B cell (primary cell): ENCODE measurements at regions not wholly inside any gene's neighbourhood (a gene's known extent, or its start where the extent isn't known, plus 50 kb on each side); places are given as distances from the start of the nearest gene placed in this dataset.

Experiments used
- ATAC-seq: fragments of 200-7000 bp; cut with Tn5 transposase; one replicate; pipeline ENCODE4 v1.10.0; 2021; ENCODE audit warnings: low read depth, mild to moderate bottlenecking, moderate number of reproducible peaks, moderate library complexity
- CTCF ChIA-PET: fragments of 350-600 bp; sonication (Branson Sonifier 250); formaldehyde crosslinking; loops from one replicate; lab custom pipeline; 2021; ENCODE audit warnings: antibody characterized with exemption, inconsistent platforms; lab: Charles Lee
- POLR2A ChIA-PET: fragments of 350-600 bp; sonication (Branson Sonifier 250); formaldehyde crosslinking; loops from one replicate; lab custom pipeline; 2021; ENCODE audit warnings: antibody characterized with exemption; lab: Charles Lee
- DNase-seq: peaks from one replicate; pipeline ENCODE4 v3.0.0; 2013
- H2AFZ ChIP-seq: 2 replicates; pipeline ENCODE4 v1.6.1; 2012; ENCODE audit warnings: mild to moderate bottlenecking, low read depth, low read length; ENCODE audit not compliant: insufficient read depth, poor library complexity, severe bottlenecking
- H3K27ac ChIP-seq, 2 donors: 1 replicate in 1 of 2; 2 replicates in 1 of 2; pipeline ENCODE4 v1.5.1; 2012 to 2013; ENCODE audit warnings: low read length in 2 of 2, mild to moderate bottlenecking in 2 of 2, moderate library complexity in 1 of 2
- H3K27me3 ChIP-seq, 4 experiments: fragments of 200-600 bp in 1 of 4; sonication (generic) in 1 of 4; replicated peaks in 1 of 4; 1 replicate in 2 of 4; 2 replicates in 2 of 4; pipeline versions ENCODE4 v1.6.1 to v1.7.0; 2013 to 2016; ENCODE audit warnings: low read length in 3 of 4, mild to moderate bottlenecking in 2 of 4, mixed read lengths in 1 of 4, moderate library complexity in 1 of 4; ENCODE audit not compliant: insufficient read depth in 4 of 4, control insufficient read depth in 3 of 4; ENCODE audit errors: control extremely low read depth in 1 of 4
- H3K36me3 ChIP-seq, 2 experiments: replicated peaks in 1 of 2; 1 replicate in 1 of 2; 2 replicates in 1 of 2; pipeline versions ENCODE4 v1.6.1 to v1.7.1; 2013; ENCODE audit warnings: low read length in 1 of 2; ENCODE audit not compliant: insufficient read depth in 2 of 2, control insufficient read depth in 1 of 2; ENCODE audit errors: control extremely low read depth in 1 of 2, extremely low read depth in 1 of 2
- H3K4me1 ChIP-seq, 2 donors: fragments of 200-600 bp in 1 of 2; sonication (generic) in 1 of 2; 1 replicate in 1 of 2; 2 replicates in 1 of 2; pipeline versions ENCODE4 v1.5.1 to v1.6.1; 2013 to 2017; ENCODE audit warnings: low read length in 2 of 2; ENCODE audit not compliant: control insufficient read depth in 2 of 2, insufficient read depth in 2 of 2
- H3K4me2 ChIP-seq: replicated peaks from 2 replicates; pipeline ENCODE3; 2012; ENCODE audit warnings: mild to moderate bottlenecking, low read depth, low read length; ENCODE audit not compliant: poor library complexity, severe bottlenecking
- H3K4me3 ChIP-seq, 5 experiments: fragments of 200-600 bp in 1 of 5; sonication (generic) in 1 of 5; 1 replicate in 3 of 5; 2 replicates in 2 of 5; pipeline versions ENCODE4 v1.5.1 to v1.7.0; 2011 to 2016; ENCODE audit warnings: low read length in 4 of 5, mild to moderate bottlenecking in 4 of 5, low read depth in 2 of 5, control low read depth in 1 of 5, moderate library complexity in 1 of 5; ENCODE audit not compliant: insufficient read depth in 1 of 5; ENCODE audit errors: control extremely low read depth in 1 of 5, extremely low read depth in 1 of 5
- H3K79me2 ChIP-seq: fragments of 200-600 bp; sonication (generic); one replicate; pipeline ENCODE4 v1.6.0; 2016; ENCODE audit warnings: low read length; ENCODE audit not compliant: control insufficient read depth, insufficient read depth
- H3K9ac ChIP-seq: fragments of 200-600 bp; sonication (generic); 2 replicates; pipeline ENCODE4 v1.6.1; 2017; ENCODE audit warnings: mild to moderate bottlenecking, low read length, moderate library complexity
- H3K9me3 ChIP-seq, 3 donors: one replicate each; pipeline versions ENCODE4 v1.6.1 to v1.7.1; 2013; ENCODE audit warnings: low read length in 2 of 3; ENCODE audit not compliant: control insufficient read depth in 2 of 3, insufficient read depth in 1 of 3; ENCODE audit errors: control extremely low read depth in 1 of 3
- H4K20me1 ChIP-seq: 2 replicates; pipeline ENCODE4 v1.6.0; 2012; ENCODE audit warnings: mild to moderate bottlenecking, low read length; ENCODE audit not compliant: insufficient read depth, control insufficient read depth, poor library complexity, severe bottlenecking
- H3K27ac Mint-ChIP-seq: one replicate; pipeline ENCODE4 v1.8.0; 2021; ENCODE audit warnings: mixed read lengths
- H3K27me3 Mint-ChIP-seq: one replicate; pipeline ENCODE4 v1.8.0; 2021; ENCODE audit warnings: mixed read lengths
- H3K4me1 Mint-ChIP-seq: one replicate; pipeline ENCODE4 v1.8.0; 2021; ENCODE audit warnings: mixed read lengths
- H3K4me3 Mint-ChIP-seq: one replicate; pipeline ENCODE4 v1.8.0; 2021; ENCODE audit warnings: mixed read lengths
- H3K9me3 Mint-ChIP-seq: one replicate; pipeline ENCODE4 v1.8.0; 2022; ENCODE audit warnings: mixed read lengths; ENCODE audit not compliant: insufficient read depth
- CTCF ChIP-seq: fragments of 200-600 bp; IDR thresholded peaks from one replicate; pipeline ENCODE4 v1.8.0; 2022; ENCODE audit warnings: antibody characterized with exemption, mild to moderate bottlenecking
- EZH2 ChIP-seq: IDR thresholded peaks from 2 replicates; pipeline ENCODE4 v1.6.1; 2012; ENCODE audit warnings: borderline replicate concordance, low read depth, mild to moderate bottlenecking, moderate library complexity, low read length; ENCODE audit not compliant: insufficient read depth, poor library complexity, severe bottlenecking
- WGBS: methylation state at CpG from one replicate; pipeline ENCODE4 v1.1.5; 2013; ENCODE audit warnings: missing lambda C conversion rate; ENCODE audit not compliant: insufficient coverage; 5-methylcytosine and 5-hydroxymethylcytosine counted together
- intact Hi-C: fragments of 100-400 bp; cut with micrococcal nuclease; formaldehyde crosslinking; loops from one replicate; pipeline ENCODE4 v1.10.0; 2022

GRCh38 chr12:67534046-67534445 lies 114.5 kb upstream of the DYRK2 start:
- H3K27ac ChIP-seq: no peak overlapping the region
- no peaks in the 10 kb centered on the region for H3K36me3 ChIP-seq
- no peaks in the 10 kb centered on the region for H3K79me2 ChIP-seq
- no peak overlapping the region for H3K27ac Mint-ChIP-seq
- no peaks in the 10 kb centered on the region for H4K20me1 ChIP-seq
- H3K4me1 ChIP-seq: no peaks in the 10 kb centered on the region
- no peak overlapping the region for H2AFZ ChIP-seq
- ATAC-seq: no peak
- POLR2A ChIA-PET: no interaction called here
- H3K27me3 ChIP-seq: peaks cover 0 to 5% (median 0%) of the 10 kb centered on the region in 4 experiments
- H3K27me3 Mint-ChIP-seq: peaks cover 19% of the 10 kb centered on the region
- no peak overlapping the region for H3K4me3 Mint-ChIP-seq
- no peak overlapping the region for H3K4me3 ChIP-seq
- 95% methylated on average over 2 of the region's 3 CpGs for WGBS
- H3K9ac ChIP-seq: no peak overlapping the region
- no peak for TF ChIP-seq CTCF
- TF ChIP-seq EZH2: no peak
- H3K4me2 ChIP-seq: no peak overlapping the region
- H3K9me3 ChIP-seq: no peaks in the 10 kb centered on the region
- DNase-seq: no peak
- intact Hi-C loops: no loop called here
- CTCF ChIA-PET: no interaction called here
- no peaks in the 10 kb centered on the region for H3K9me3 Mint-ChIP-seq
- H3K4me1 Mint-ChIP-seq: no peaks in the 10 kb centered on the region

GRCh38 chr12:67534681-67535080 lies 113.9 kb upstream of the DYRK2 start:
- Histone ChIP-seq H2AFZ (no peak overlapping the region), H3K4me1 (no peaks in the 10 kb centered on the region), H3K27me3 (peaks cover 0 to 5% (median 0%) of the 10 kb centered on the region in 4 experiments), H4K20me1 (no peaks in the 10 kb centered on the region), H3K36me3 (no peaks in the 10 kb centered on the region), H3K4me2 (no peak overlapping the region), H3K9ac (no peak overlapping the region), H3K79me2 (no peaks in the 10 kb centered on the region), H3K27ac (no peak overlapping the region), H3K9me3 (no peaks in the 10 kb centered on the region), H3K4me3 (no peak overlapping the region)
- ATAC-seq (no peak), DNase-seq (no peak)
- intact Hi-C loops: no loop called here
- TF ChIP-seq EZH2: no peak
- no peak for TF ChIP-seq CTCF
- H3K27me3 Mint-ChIP-seq: peaks cover 13% of the 10 kb centered on the region
- no peak overlapping the region for H3K4me3 Mint-ChIP-seq
- 100% methylated on average over 1 of the region's 4 CpGs for WGBS
- H3K4me1 Mint-ChIP-seq: no peaks in the 10 kb centered on the region
- H3K9me3 Mint-ChIP-seq: no peaks in the 10 kb centered on the region
- H3K27ac Mint-ChIP-seq: peak overlapping the region; percentile 51
- ChIA-PET CTCF (no interaction called here), POLR2A (no interaction called here)
